K562 (cell line): ENCODE measurements at regions not wholly inside any gene's neighbourhood (a gene's known extent, or its start where the extent isn't known, plus 50 kb on each side); places are given as distances from the start of the nearest gene placed in this dataset.

Source experiments
- ATAC-seq: fragments of 200-7000 bp; cut with Tn5 transposase; 3 replicates; pipeline ENCODE4 v1.9.1; 2020; ENCODE audit warnings: moderate library complexity
- BruUV-seq: library from RNA; stranded (reverse); fragments of 400-500 nt; replicated peaks from 2 replicates; lab custom pipeline; 2021; lab: Mats Ljungman, UMichigan
- CTCF ChIA-PET: fragments of 300-600 bp; formaldehyde crosslinking; extraction: SDS; loops from one replicate; lab custom pipeline; 2021; ENCODE audit warnings: low intra/inter-chr PET ratio; lab: Yijun Ruan, JAX
- POLR2A ChIA-PET: fragments of 300-600, 350-650 bp; sonication (Branson Sonifier 250); formaldehyde crosslinking; extraction: SDS; loops from one replicate; lab custom pipeline; 2021; ENCODE audit warnings: antibody characterized with exemption, inconsistent platforms; lab: Yijun Ruan, JAX
- DNase-seq, 4 experiments: peaks; one replicate each; pipeline versions ENCODE4 v3.0.0 to v3.0.0-alpha.2; 2011 to 2018; ENCODE audit warnings: low spot score in 3 of 4, mixed read lengths in 3 of 4; ENCODE audit errors: extremely low read depth in 1 of 4
- FAIRE-seq: peaks from 2 replicates; lab custom pipeline; 2011; peaks lifted over from hg19 to GRCh38; lab: Jason Lieb, UNC
- H2AFZ ChIP-seq: 2 replicates; pipeline ENCODE4 v1.6.0; 2011; ENCODE audit warnings: low read depth, low read length, control low read depth, inconsistent platforms
- H3K27ac ChIP-seq: fragments of 200-600 bp; 3 replicates; pipeline ENCODE4 v1.8.0; 2011; ENCODE audit warnings: low read depth, mild to moderate bottlenecking, control low read depth, inconsistent platforms, low read length, moderate library complexity, mixed read lengths; ENCODE audit errors: extremely low read depth
- H3K27me3 ChIP-seq, 2 experiments: fragments of 300-600 bp in 1 of 2; 2 replicates in 1 of 2; 3 replicates in 1 of 2; pipeline versions ENCODE4 v1.6.0 to v1.8.0; 2011; ENCODE audit warnings: inconsistent platforms in 2 of 2, low read length in 2 of 2, mild to moderate bottlenecking in 1 of 2, mixed read lengths in 1 of 2, moderate library complexity in 1 of 2; ENCODE audit not compliant: control insufficient read depth in 2 of 2, insufficient read depth in 2 of 2
- H3K36me3 ChIP-seq: fragments of 300-600 bp; 3 replicates; pipeline ENCODE4 v1.8.0; 2011; ENCODE audit warnings: mild to moderate bottlenecking, low read length, inconsistent platforms; ENCODE audit not compliant: control insufficient read depth, insufficient read depth
- H3K4me1 ChIP-seq, 2 experiments: fragments of 200-600 bp in 1 of 2; replicated peaks in 1 of 2; 2 replicates in 1 of 2; 3 replicates in 1 of 2; pipeline versions ENCODE4 v1.5.1 to v1.8.0; 2011; ENCODE audit warnings: inconsistent platforms in 2 of 2, low read length in 2 of 2, mild to moderate bottlenecking in 1 of 2, mixed read lengths in 1 of 2, moderate library complexity in 1 of 2; ENCODE audit not compliant: control insufficient read depth in 2 of 2, insufficient read depth in 2 of 2
- H3K4me2 ChIP-seq: 2 replicates; pipeline ENCODE4 v1.6.1; 2011; ENCODE audit warnings: low read length, control low read depth, inconsistent platforms, mixed read lengths; ENCODE audit not compliant: insufficient read depth
- H3K4me3 ChIP-seq: fragments of 200-600 bp; sonication (generic), shearing (Covaris generic); 2 replicates; pipeline ENCODE4 v1.5.1; 2016; ENCODE audit warnings: control low read depth, inconsistent platforms
- H3K79me2 ChIP-seq: fragments of 200-600 bp; 3 replicates; pipeline ENCODE4 v1.8.0; 2011; ENCODE audit warnings: low read length, inconsistent platforms; ENCODE audit not compliant: control insufficient read depth, insufficient read depth
- H3K9ac ChIP-seq, 2 experiments: 2 replicates each; pipeline versions ENCODE4 v1.6.0 to v1.6.1; 2011; ENCODE audit warnings: low read depth in 2 of 2, low read length in 2 of 2, control low read depth in 1 of 2, inconsistent platforms in 1 of 2, mild to moderate bottlenecking in 1 of 2, mixed read lengths in 1 of 2; ENCODE audit not compliant: insufficient read depth in 1 of 2
- H3K9me1 ChIP-seq: one replicate; pipeline ENCODE4 v1.6.0; 2011; ENCODE audit warnings: inconsistent platforms, mild to moderate bottlenecking, low read length, moderate library complexity; ENCODE audit not compliant: control insufficient read depth, insufficient read depth
- H3K9me3 ChIP-seq: replicated peaks from 2 replicates; pipeline ENCODE4 v1.5.1; 2011; ENCODE audit warnings: low read depth, low read length, inconsistent platforms; ENCODE audit not compliant: control insufficient read depth, insufficient read depth
- H4K20me1 ChIP-seq: replicated peaks from 2 replicates; pipeline ENCODE4 v1.6.1; 2011; ENCODE audit warnings: low read length, inconsistent platforms, mixed read lengths; ENCODE audit not compliant: control insufficient read depth, insufficient read depth
- HDGF ChIP-seq: fragments of 450-650 bp; IDR thresholded peaks from 2 replicates; pipeline ENCODE4 v1.6.1; 2016
- TFE3 ChIP-seq: fragments of 450-650 bp; formaldehyde crosslinking; IDR thresholded peaks from 2 replicates; pipeline ENCODE4 v1.4.0; 2020; ENCODE audit warnings: mild to moderate bottlenecking, mixed read lengths
- WGBS: fragments of 100-300 bp; shearing (Covaris generic); methylation state at CpG from one replicate; pipeline ENCODE4 v1.1.6; 2016; ENCODE audit warnings: low coverage, mixed read lengths; ENCODE audit not compliant: insufficient coverage; ENCODE audit errors: missing lambda C conversion rate; 5-methylcytosine and 5-hydroxymethylcytosine counted together
- in situ Hi-C: fragments of 300-500 bp; cut with MboI; formaldehyde crosslinking; loops from 4 replicates; pipeline ENCODE4 v1.15.0; 2018; ENCODE audit warnings: inconsistent platforms, mixed read lengths
- intact Hi-C: fragments of 100-400 bp; cut with micrococcal nuclease; formaldehyde crosslinking; loops from 2 replicates; pipeline ENCODE4 v1.14.2; 2022
- TF ChIP-seq, protein P1 (sequence below): fragments of 200-800 bp; sonication (Bioruptor generic); IDR thresholded peaks from 2 replicates; pipeline ENCODE4 v1.6.1; 2017; ENCODE audit warnings: missing genetic modification characterization, missing compliant biosample characterization
- TF ChIP-seq, protein P2 (sequence below): fragments of 250-450 bp; sonication (Bioruptor Pico); IDR thresholded peaks from 2 replicates; pipeline ENCODE4 v1.5.0; 2020; ENCODE audit warnings: mild to moderate bottlenecking, borderline replicate concordance
- TF ChIP-seq, protein P3 (sequence below): fragments of 250-450 bp; sonication (Bioruptor Pico); IDR thresholded peaks from 2 replicates; pipeline ENCODE4 v1.4.0; 2020; ENCODE audit warnings: mild to moderate bottlenecking, moderate library complexity

GRCh38 chr1:188164459-188164858 is 1335.7 kb downstream of the PLA2G4A start:
- H2AFZ ChIP-seq = no peak overlapping the region
- in situ Hi-C loops = no loop called here
- no peak for ATAC-seq
- no peaks in the 10 kb centered on the region for H3K9me1 ChIP-seq
- no peaks in the 10 kb centered on the region for H3K4me1 ChIP-seq
- no peak overlapping the region for H3K27ac ChIP-seq
- no peaks in the 10 kb centered on the region for H3K27me3 ChIP-seq
- ChIA-PET CTCF (no interaction called here), POLR2A (no interaction called here)
- no peaks in the 10 kb centered on the region for H3K36me3 ChIP-seq
- H3K4me3 ChIP-seq = no peak overlapping the region
- DNase-seq = no peak
- no peaks in the 10 kb centered on the region for H3K79me2 ChIP-seq
- BruUV-seq = no TSS peak
- no peak overlapping the region for H3K9ac ChIP-seq
- no peak for FAIRE-seq
- intact Hi-C loops = no loop called here
- no peak overlapping the region for H3K4me2 ChIP-seq
- no peak for TF ChIP-seq HDGF
- TF ChIP-seq TFE3 (CRISPR knock-in tag) = peak; percentile 91
- no peaks in the 10 kb centered on the region for H3K9me3 ChIP-seq
- no peaks in the 10 kb centered on the region for H4K20me1 ChIP-seq
- WGBS = 5% methylated on average over 3 of the region's 3 CpGs

GRCh38 chr1:188166654-188167053 is 1337.9 kb downstream of the PLA2G4A start:
- H4K20me1 ChIP-seq = no peaks in the 10 kb centered on the region
- H3K36me3 ChIP-seq = no peaks in the 10 kb centered on the region
- DNase-seq (no peak), ATAC-seq (no peak), FAIRE-seq (no peak)
- H3K9ac ChIP-seq = no peak overlapping the region
- WGBS = 0% methylated on average over 1 of the region's 1 CpG
- H3K9me3 ChIP-seq = no peaks in the 10 kb centered on the region
- TF ChIP-seq, protein P1, sequence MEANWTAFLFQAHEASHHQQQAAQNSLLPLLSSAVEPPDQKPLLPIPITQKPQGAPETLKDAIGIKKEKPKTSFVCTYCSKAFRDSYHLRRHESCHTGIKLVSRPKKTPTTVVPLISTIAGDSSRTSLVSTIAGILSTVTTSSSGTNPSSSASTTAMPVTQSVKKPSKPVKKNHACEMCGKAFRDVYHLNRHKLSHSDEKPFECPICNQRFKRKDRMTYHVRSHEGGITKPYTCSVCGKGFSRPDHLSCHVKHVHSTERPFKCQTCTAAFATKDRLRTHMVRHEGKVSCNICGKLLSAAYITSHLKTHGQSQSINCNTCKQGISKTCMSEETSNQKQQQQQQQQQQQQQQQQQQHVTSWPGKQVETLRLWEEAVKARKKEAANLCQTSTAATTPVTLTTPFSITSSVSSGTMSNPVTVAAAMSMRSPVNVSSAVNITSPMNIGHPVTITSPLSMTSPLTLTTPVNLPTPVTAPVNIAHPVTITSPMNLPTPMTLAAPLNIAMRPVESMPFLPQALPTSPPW (CRISPR knock-in tag) = no peak
- TF ChIP-seq, protein P2, sequence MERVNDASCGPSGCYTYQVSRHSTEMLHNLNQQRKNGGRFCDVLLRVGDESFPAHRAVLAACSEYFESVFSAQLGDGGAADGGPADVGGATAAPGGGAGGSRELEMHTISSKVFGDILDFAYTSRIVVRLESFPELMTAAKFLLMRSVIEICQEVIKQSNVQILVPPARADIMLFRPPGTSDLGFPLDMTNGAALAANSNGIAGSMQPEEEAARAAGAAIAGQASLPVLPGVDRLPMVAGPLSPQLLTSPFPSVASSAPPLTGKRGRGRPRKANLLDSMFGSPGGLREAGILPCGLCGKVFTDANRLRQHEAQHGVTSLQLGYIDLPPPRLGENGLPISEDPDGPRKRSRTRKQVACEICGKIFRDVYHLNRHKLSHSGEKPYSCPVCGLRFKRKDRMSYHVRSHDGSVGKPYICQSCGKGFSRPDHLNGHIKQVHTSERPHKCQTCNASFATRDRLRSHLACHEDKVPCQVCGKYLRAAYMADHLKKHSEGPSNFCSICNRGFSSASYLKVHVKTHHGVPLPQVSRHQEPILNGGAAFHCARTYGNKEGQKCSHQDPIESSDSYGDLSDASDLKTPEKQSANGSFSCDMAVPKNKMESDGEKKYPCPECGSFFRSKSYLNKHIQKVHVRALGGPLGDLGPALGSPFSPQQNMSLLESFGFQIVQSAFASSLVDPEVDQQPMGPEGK (CRISPR knock-in tag) = no peak
- TF ChIP-seq, protein P3, sequence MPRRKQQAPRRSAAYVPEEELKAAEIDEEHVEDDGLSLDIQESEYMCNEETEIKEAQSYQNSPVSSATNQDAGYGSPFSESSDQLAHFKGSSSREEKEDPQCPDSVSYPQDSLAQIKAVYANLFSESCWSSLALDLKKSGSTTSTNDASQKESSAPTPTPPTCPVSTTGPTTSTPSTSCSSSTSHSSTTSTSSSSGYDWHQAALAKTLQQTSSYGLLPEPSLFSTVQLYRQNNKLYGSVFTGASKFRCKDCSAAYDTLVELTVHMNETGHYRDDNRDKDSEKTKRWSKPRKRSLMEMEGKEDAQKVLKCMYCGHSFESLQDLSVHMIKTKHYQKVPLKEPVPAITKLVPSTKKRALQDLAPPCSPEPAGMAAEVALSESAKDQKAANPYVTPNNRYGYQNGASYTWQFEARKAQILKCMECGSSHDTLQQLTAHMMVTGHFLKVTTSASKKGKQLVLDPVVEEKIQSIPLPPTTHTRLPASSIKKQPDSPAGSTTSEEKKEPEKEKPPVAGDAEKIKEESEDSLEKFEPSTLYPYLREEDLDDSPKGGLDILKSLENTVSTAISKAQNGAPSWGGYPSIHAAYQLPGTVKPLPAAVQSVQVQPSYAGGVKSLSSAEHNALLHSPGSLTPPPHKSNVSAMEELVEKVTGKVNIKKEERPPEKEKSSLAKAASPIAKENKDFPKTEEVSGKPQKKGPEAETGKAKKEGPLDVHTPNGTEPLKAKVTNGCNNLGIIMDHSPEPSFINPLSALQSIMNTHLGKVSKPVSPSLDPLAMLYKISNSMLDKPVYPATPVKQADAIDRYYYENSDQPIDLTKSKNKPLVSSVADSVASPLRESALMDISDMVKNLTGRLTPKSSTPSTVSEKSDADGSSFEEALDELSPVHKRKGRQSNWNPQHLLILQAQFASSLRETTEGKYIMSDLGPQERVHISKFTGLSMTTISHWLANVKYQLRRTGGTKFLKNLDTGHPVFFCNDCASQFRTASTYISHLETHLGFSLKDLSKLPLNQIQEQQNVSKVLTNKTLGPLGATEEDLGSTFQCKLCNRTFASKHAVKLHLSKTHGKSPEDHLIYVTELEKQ (CRISPR knock-in tag) = no peak
- in situ Hi-C loops = no loop called here
- ChIA-PET POLR2A (no interaction called here), CTCF (no interaction called here)
- no peaks in the 10 kb centered on the region for H3K4me1 ChIP-seq
- no peaks in the 10 kb centered on the region for H3K9me1 ChIP-seq
- intact Hi-C loops = no loop called here
- H2AFZ ChIP-seq = no peak overlapping the region
- H3K27ac ChIP-seq = no peak overlapping the region
- no peak overlapping the region for H3K4me3 ChIP-seq
- no peak overlapping the region for H3K4me2 ChIP-seq
- BruUV-seq = no TSS peak
- H3K79me2 ChIP-seq = no peaks in the 10 kb centered on the region
- no peaks in the 10 kb centered on the region for H3K27me3 ChIP-seq
